Hepatocyte (in vitro differentiated cells): ENCODE measurements at regions not wholly inside any gene's neighbourhood (a gene's known extent, or its start where the extent isn't known, plus 50 kb on each side); places are given as distances from the start of the nearest gene placed in this dataset.

Experiments
- DNase-seq: peaks from one replicate; pipeline ENCODE4 v3.0.0-alpha.2; 2016; ENCODE audit warnings: low spot score
- H2AFZ ChIP-seq: fragments of 200-600 bp; sonication (generic); 2 replicates; pipeline ENCODE4 v1.6.0; 2016; ENCODE audit warnings: antibody characterized with exemption, mild to moderate bottlenecking
- H3K27ac ChIP-seq: fragments of 200-600 bp; sonication (generic); 2 replicates; pipeline ENCODE4 v1.5.1; 2016; ENCODE audit warnings: mild to moderate bottlenecking
- H3K27me3 ChIP-seq: fragments of 200-600 bp; sonication (generic); 2 replicates; pipeline ENCODE4 v1.6.1; 2016
- H3K36me3 ChIP-seq: fragments of 200-600 bp; sonication (generic); replicated peaks from 2 replicates; pipeline ENCODE4 v1.5.1; 2016; ENCODE audit warnings: low read depth; ENCODE audit not compliant: insufficient read depth
- H3K4me1 ChIP-seq: fragments of 200-600 bp; sonication (generic); 2 replicates; pipeline ENCODE4 v1.5.1; 2016; ENCODE audit warnings: mild to moderate bottlenecking, moderate library complexity; ENCODE audit not compliant: insufficient read depth
- H3K4me2 ChIP-seq: fragments of 200-600 bp; sonication (generic); 2 replicates; pipeline ENCODE4 v1.6.0; 2016
- H3K4me3 ChIP-seq: fragments of 200-600 bp; sonication (generic); 2 replicates; pipeline ENCODE4 v1.5.1; 2016; ENCODE audit warnings: mild to moderate bottlenecking
- H3K79me2 ChIP-seq: fragments of 200-600 bp; sonication (generic); 2 replicates; pipeline ENCODE4 v1.6.0; 2017; ENCODE audit warnings: mild to moderate bottlenecking
- H3K9me2 ChIP-seq: fragments of 200-600 bp; sonication (generic); replicated peaks from 2 replicates; pipeline ENCODE4 v1.6.0; 2017; ENCODE audit warnings: mild to moderate bottlenecking; ENCODE audit not compliant: insufficient read depth
- H3K9me3 ChIP-seq: fragments of 200-600 bp; sonication (generic); 2 replicates; pipeline ENCODE4 v1.5.1; 2016; ENCODE audit warnings: low read depth, mild to moderate bottlenecking
- H4K20me1 ChIP-seq: fragments of 200-600 bp; sonication (generic); 2 replicates; pipeline ENCODE4 v1.6.0; 2016; ENCODE audit warnings: mild to moderate bottlenecking; ENCODE audit not compliant: insufficient read depth, poor library complexity, severe bottlenecking
- CTCF ChIP-seq: fragments of 200-600 bp; sonication (generic); IDR thresholded peaks from 2 replicates; pipeline ENCODE4 v1.5.1; 2016; ENCODE audit warnings: antibody characterized with exemption, mild to moderate bottlenecking; ENCODE audit not compliant: poor library complexity
- EZH2 ChIP-seq: fragments of 200-600 bp; sonication (generic); IDR thresholded peaks from 2 replicates; pipeline ENCODE4 v1.6.1; 2016; ENCODE audit warnings: antibody characterized with exemption, mild to moderate bottlenecking, borderline replicate concordance
- EZH2phosphoT487 ChIP-seq: fragments of 200-600 bp; sonication (generic); IDR thresholded peaks from one replicate; pipeline ENCODE4 v1.6.1; 2018; ENCODE audit warnings: antibody characterized with exemption, mild to moderate bottlenecking, low read depth, moderate library complexity; ENCODE audit not compliant: unreplicated experiment, severe bottlenecking
- WGBS: methylation state at CpG from one replicate; pipeline ENCODE4 v1.1.6; 2016; ENCODE audit warnings: low lambda C conversion rate; ENCODE audit errors: missing lambda C conversion rate; 5-methylcytosine and 5-hydroxymethylcytosine counted together

GRCh38 chr13:44276061-44276460 lies 97.6 kb upstream of the SERP2 start:
- no peaks in the 10 kb centered on the region for H3K36me3 ChIP-seq
- TF ChIP-seq CTCF = no peak
- no peak for TF ChIP-seq EZH2phosphoT487
- no peak for TF ChIP-seq EZH2
- no peaks in the 10 kb centered on the region for H3K9me3 ChIP-seq
- H3K4me3 ChIP-seq = no peak overlapping the region
- no peaks in the 10 kb centered on the region for H3K27me3 ChIP-seq
- H2AFZ ChIP-seq = no peak overlapping the region
- 80% methylated on average over 3 of the region's 3 CpGs for WGBS
- DNase-seq = no peak
- H3K4me1 ChIP-seq = peaks cover 30% of the 10 kb centered on the region
- no peaks in the 10 kb centered on the region for H3K9me2 ChIP-seq
- H3K79me2 ChIP-seq = no peaks in the 10 kb centered on the region
- H3K27ac ChIP-seq = peak overlapping the region; percentile 72
- H4K20me1 ChIP-seq = no peaks in the 10 kb centered on the region
- H3K4me2 ChIP-seq = no peak overlapping the region

GRCh38 chr13:44277459-44277858 lies 96.2 kb upstream of the SERP2 start:
- TF ChIP-seq CTCF = no peak
- no peak for TF ChIP-seq EZH2
- TF ChIP-seq EZH2phosphoT487 = no peak
- no peak overlapping the region for H3K27ac ChIP-seq
- peaks cover 17% of the 10 kb centered on the region for H3K4me1 ChIP-seq
- no peak overlapping the region for H2AFZ ChIP-seq
- H3K27me3 ChIP-seq = no peaks in the 10 kb centered on the region
- no peak overlapping the region for H3K4me2 ChIP-seq
- WGBS = 100% methylated on average over 1 of the region's 1 CpG
- H3K9me3 ChIP-seq = no peaks in the 10 kb centered on the region
- H3K4me3 ChIP-seq = no peak overlapping the region
- DNase-seq = no peak
- H4K20me1 ChIP-seq = no peaks in the 10 kb centered on the region
- H3K9me2 ChIP-seq = no peaks in the 10 kb centered on the region
- H3K36me3 ChIP-seq = no peaks in the 10 kb centered on the region
- no peaks in the 10 kb centered on the region for H3K79me2 ChIP-seq

GRCh38 chr13:44278166-44278565 lies 95.5 kb upstream of the SERP2 start:
- Histone ChIP-seq H3K36me3 (no peaks in the 10 kb centered on the region), H3K4me1 (peaks cover 17% of the 10 kb centered on the region), H4K20me1 (no peaks in the 10 kb centered on the region), H3K9me3 (no peaks in the 10 kb centered on the region), H3K27me3 (no peaks in the 10 kb centered on the region), H2AFZ (no peak overlapping the region), H3K79me2 (no peaks in the 10 kb centered on the region), H3K27ac (no peak overlapping the region), H3K9me2 (no peaks in the 10 kb centered on the region), H3K4me2 (no peak overlapping the region), H3K4me3 (no peak overlapping the region)
- DNase-seq = no peak
- TF ChIP-seq CTCF (no peak), EZH2 (no peak), EZH2phosphoT487 (no peak)
- WGBS = 48% methylated on average over 4 of the region's 4 CpGs

- Histone ChIP-seq H3K36me3 (no peaks in the 10 kb centered on the region), H3K4me3 (no peak overlapping the region), H4K20me1 (no peaks in the 10 kb centered on the region), H2AFZ (no peak overlapping the region), H3K4me2 (no peak overlapping the region), H3K27me3 (no peaks in the 10 kb centered on the region), H3K9me2 (no peaks in the 10 kb centered on the region), H3K9me3 (no peaks in the 10 kb centered on the region), H3K27ac (no peak overlapping the region), H3K4me1 (peaks cover 6% of the 10 kb centered on the region), H3K79me2 (no peaks in the 10 kb centered on the region)
- DNase-seq = no peak
- WGBS = 86% methylated on average over 5 of the region's 5 CpGs
- no peak for TF ChIP-seq EZH2
- no peak for TF ChIP-seq EZH2phosphoT487
- TF ChIP-seq CTCF = no peak
These were observed 93.2 kb upstream of the SERP2 start for GRCh38 chr13:44280456-44280855.
